Right hindlimb (tissue), 1 donor: ENCODE measurements at regions not wholly inside any gene's neighbourhood (a gene's known extent, or its start where the extent isn't known, plus 50 kb on each side); places are given as distances from the start of the nearest gene placed in this dataset.

ENCODE experiments used
- DNase-seq: peaks from one replicate; pipeline ENCODE4 v3.0.0-alpha.2; 2018

DNA sequence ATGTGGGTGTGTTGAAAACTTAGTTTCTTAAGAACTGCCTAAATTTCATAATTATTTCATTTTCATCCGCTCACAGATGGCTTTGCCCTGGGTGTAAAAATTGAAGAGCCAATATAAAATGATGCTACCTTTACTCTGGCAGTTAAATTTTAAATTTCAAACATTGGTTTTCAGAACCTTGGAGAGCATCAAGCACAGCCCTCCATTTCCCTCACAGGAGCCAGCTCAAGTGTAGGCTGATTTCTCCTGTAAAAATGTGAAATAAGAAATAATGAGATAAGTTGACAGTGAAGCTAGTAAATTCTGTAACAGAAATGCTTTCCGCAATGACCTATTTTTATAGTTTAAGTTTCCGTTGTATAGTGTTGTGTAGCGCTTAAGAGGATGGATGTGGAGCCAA is 53.9 kb upstream of the AKT3 start:
- no peak for DNase-seq

- DNase-seq = no peak
These were observed 53.0 kb upstream of the AKT3 start for GRCh38 chr1:243903041-243903440.

- no peak for DNase-seq
These were observed 52.1 kb upstream of the AKT3 start for GRCh38 chr1:243902100-243902499.
